ENCODE measurements at regions not wholly inside any gene's neighbourhood (a gene's known extent, or its start where the extent isn't known, plus 50 kb on each side); places are given as distances from the start of the nearest gene placed in this dataset.

- no peak for TF ChIP-seq CTCF (IDR thresholded peaks at IDR 0.05; ENCODE audit: insufficient read depth, low read length, poor library complexity, severe bottlenecking)
- no peak for TF ChIP-seq EZH2phosphoT487 (conservative IDR thresholded peaks at IDR 0.05; ENCODE audit: low read length)
Measured at GRCh38 chr3:34022147-34022546, 223.7 kb downstream of the PDCD6IP start.
